ENCODE measurements at regions not wholly inside any gene's neighbourhood (a gene's known extent, or its start where the extent isn't known, plus 50 kb on each side); places are given as distances from the start of the nearest gene placed in this dataset.

- peak; percentile 29 for DNase-seq (ENCODE audit: low spot score)
- BruUV-seq (replicated peaks): no TSS peak
- no peak overlapping the region for H3K27ac ChIP-seq (ENCODE audit: low read depth, low read length, poor library complexity, severe bottlenecking)
- POLR2A ChIA-PET: interaction anchor here (0.5 to 0.6 kb wide), 2 partner anchors 227 to 760 kb away, joined by 3 to 4 read pairs; no protein-coding TSS in a partner anchor
- H3K9me3 ChIP-seq (ENCODE audit: low read length): no peaks in the 10 kb centered on the region
- no peak overlapping the region for H3K4me2 ChIP-seq (ENCODE audit: low read length)
- no peaks in the 10 kb centered on the region for H3K36me3 ChIP-seq (ENCODE audit: insufficient read depth, low read length)
- H3K4me1 ChIP-seq (ENCODE audit: insufficient read depth, low read length, poor library complexity, severe bottlenecking): no peaks in the 10 kb centered on the region
- no peaks in the 10 kb centered on the region for H4K20me1 ChIP-seq (ENCODE audit: insufficient read depth, low read length)
- no peaks in the 10 kb centered on the region for H3K79me2 ChIP-seq (ENCODE audit: insufficient read depth, low read depth, low read length)
- TF ChIP-seq EZH2phosphoT487 (IDR thresholded peaks at IDR 0.05; ENCODE audit: borderline replicate concordance, low read depth, low read length) (no peak), CTCF (conservative IDR thresholded peaks at IDR 0.05; ENCODE audit: low read length) (peak; percentile 77)
- no peak overlapping the region for H3K4me3 ChIP-seq (ENCODE audit: low read depth, low read length, poor library complexity, severe bottlenecking)
- H2AFZ ChIP-seq (ENCODE audit: low read length): no peak overlapping the region
- CTCF ChIA-PET (ENCODE audit: unreplicated experiment): no interaction called here
- intact Hi-C loops (cut with micrococcal nuclease; ENCODE audit: unreplicated experiment): no loop called here
- H3K9me2 ChIP-seq (ENCODE audit: insufficient read depth, low read length): no peaks in the 10 kb centered on the region
These were observed 173.3 kb upstream of the FOXD3 start for GRCh38 chr1:63148825-63149645.

DNA sequence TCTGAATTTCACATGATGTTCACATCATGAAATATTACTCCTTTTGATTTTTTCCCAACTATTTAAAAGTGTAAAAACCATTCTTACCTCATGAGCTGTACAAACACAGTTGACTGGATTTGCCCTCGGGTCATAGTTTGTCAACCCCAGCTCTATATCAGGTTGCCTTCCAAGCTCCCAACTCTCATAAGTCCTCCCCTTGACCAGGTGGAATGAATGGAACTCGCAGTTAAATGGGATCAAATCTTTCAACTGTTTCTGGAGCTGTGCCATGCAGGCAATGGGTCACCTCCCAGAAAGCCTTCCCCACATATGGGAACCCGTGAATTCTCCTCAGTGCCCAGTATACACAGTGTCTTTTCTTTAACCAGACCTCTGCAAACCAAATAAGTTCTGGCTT is 169.8 kb upstream of the FOXD3 start:
- Histone ChIP-seq H2AFZ (ENCODE audit: low read length) (no peak overlapping the region), H3K4me2 (ENCODE audit: low read length) (no peak overlapping the region), H3K9me3 (ENCODE audit: low read length) (no peaks in the 10 kb centered on the region), H4K20me1 (ENCODE audit: insufficient read depth, low read length) (no peaks in the 10 kb centered on the region), H3K4me3 (ENCODE audit: low read depth, low read length, poor library complexity, severe bottlenecking) (no peak overlapping the region), H3K4me1 (ENCODE audit: insufficient read depth, low read length, poor library complexity, severe bottlenecking) (no peaks in the 10 kb centered on the region), H3K9me2 (ENCODE audit: insufficient read depth, low read length) (no peaks in the 10 kb centered on the region), H3K79me2 (ENCODE audit: insufficient read depth, low read depth, low read length) (no peaks in the 10 kb centered on the region), H3K27ac (ENCODE audit: low read depth, low read length, poor library complexity, severe bottlenecking) (no peak overlapping the region), H3K36me3 (ENCODE audit: insufficient read depth, low read length) (no peaks in the 10 kb centered on the region)
- DNase-seq (ENCODE audit: low spot score): no peak
- no TSS peak for BruUV-seq (replicated peaks)
- ChIA-PET CTCF (ENCODE audit: unreplicated experiment) (no interaction called here), POLR2A (no interaction called here)
- no peak for TF ChIP-seq EZH2phosphoT487 (IDR thresholded peaks at IDR 0.05; ENCODE audit: borderline replicate concordance, low read depth, low read length)
- no peak for TF ChIP-seq CTCF (conservative IDR thresholded peaks at IDR 0.05; ENCODE audit: low read length)
- intact Hi-C loops (cut with micrococcal nuclease; ENCODE audit: unreplicated experiment): no loop called here

DNA sequence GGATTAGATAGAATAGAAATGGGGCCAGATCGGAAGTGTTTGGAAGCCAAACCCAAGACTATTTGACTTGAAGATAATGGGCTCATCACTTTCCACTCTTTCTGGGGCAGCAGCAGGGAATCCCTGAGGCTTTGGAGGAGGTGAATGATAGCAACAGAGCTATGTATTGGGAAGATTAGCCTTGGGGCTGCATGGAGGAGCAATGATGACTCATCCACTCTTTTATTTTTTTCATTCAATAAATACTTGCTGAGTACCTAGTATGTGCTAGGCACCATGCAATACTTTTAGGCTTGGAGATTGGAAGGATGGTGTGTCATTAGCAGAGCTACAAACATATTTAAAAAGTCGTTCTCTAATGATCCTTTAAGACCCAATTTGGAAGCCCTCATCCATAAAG is 166.9 kb upstream of the FOXD3 start:
- BruUV-seq (replicated peaks): no TSS peak
- Histone ChIP-seq H3K9me2 (ENCODE audit: insufficient read depth, low read length) (no peaks in the 10 kb centered on the region), H4K20me1 (ENCODE audit: insufficient read depth, low read length) (no peaks in the 10 kb centered on the region), H3K79me2 (ENCODE audit: insufficient read depth, low read depth, low read length) (no peaks in the 10 kb centered on the region), H3K27ac (ENCODE audit: low read depth, low read length, poor library complexity, severe bottlenecking) (no peak overlapping the region), H3K9me3 (ENCODE audit: low read length) (no peaks in the 10 kb centered on the region), H3K4me1 (ENCODE audit: insufficient read depth, low read length, poor library complexity, severe bottlenecking) (no peaks in the 10 kb centered on the region), H3K4me2 (ENCODE audit: low read length) (no peak overlapping the region), H2AFZ (ENCODE audit: low read length) (no peak overlapping the region), H3K36me3 (ENCODE audit: insufficient read depth, low read length) (no peaks in the 10 kb centered on the region), H3K4me3 (ENCODE audit: low read depth, low read length, poor library complexity, severe bottlenecking) (no peak overlapping the region)
- TF ChIP-seq CTCF (conservative IDR thresholded peaks at IDR 0.05; ENCODE audit: low read length) (no peak), EZH2phosphoT487 (IDR thresholded peaks at IDR 0.05; ENCODE audit: borderline replicate concordance, low read depth, low read length) (no peak)
- POLR2A ChIA-PET: interaction anchor here (0.9 kb wide), 1 partner anchor 34 kb away, joined by 3 read pairs; no protein-coding TSS in a partner anchor
- DNase-seq (ENCODE audit: low spot score): no peak
- CTCF ChIA-PET (ENCODE audit: unreplicated experiment): no interaction called here
- intact Hi-C loops (cut with micrococcal nuclease; ENCODE audit: unreplicated experiment): no loop called here

Data from OCI-LY7 (cell line).